SK-N-SH (cell line): ENCODE measurements at regions not wholly inside any gene's neighbourhood (a gene's known extent, or its start where the extent isn't known, plus 50 kb on each side); places are given as distances from the start of the nearest gene placed in this dataset.

Experiments
- CTCF ChIA-PET: fragments of 300-600, 350-600 bp; formaldehyde crosslinking; extraction: SDS; loops from one replicate; lab custom pipeline; 2021; lab: Yijun Ruan, JAX
- POLR2A ChIA-PET: fragments of 350-600 bp; sonication (Branson Sonifier 250); formaldehyde crosslinking; extraction: SDS; loops from one replicate; lab custom pipeline; 2020; ENCODE audit warnings: antibody characterized with exemption, inconsistent platforms; lab: Yijun Ruan, JAX
- DNase-seq: peaks from one replicate; pipeline ENCODE4 v3.0.0; 2012
- H2AFZ ChIP-seq: fragments of 200-600 bp; sonication (generic); 2 replicates; pipeline ENCODE4 v1.8.1; 2016; ENCODE audit warnings: antibody characterized with exemption, mild to moderate bottlenecking, low read depth
- H3F3A ChIP-seq: fragments of 200-600 bp; sonication (generic); replicated peaks from 2 replicates; pipeline ENCODE3; 2016; ENCODE audit warnings: antibody characterized with exemption, mild to moderate bottlenecking; ENCODE audit not compliant: insufficient read depth
- H3K27ac ChIP-seq, 2 experiments: fragments of 200-500 bp in 1 of 2; fragments of 200-600 bp in 1 of 2; sonication (Bioruptor generic) in 1 of 2; sonication (generic), shearing (Covaris generic) in 1 of 2; 2 replicates each; pipeline versions ENCODE4 v1.5.1 to v1.6.1; 2014 to 2016; ENCODE audit warnings: low read depth in 2 of 2, inconsistent platforms in 1 of 2, low read length in 1 of 2, mild to moderate bottlenecking in 1 of 2, mixed read lengths in 1 of 2
- H3K27me3 ChIP-seq: fragments of 200-600 bp; sonication (generic), shearing (Covaris generic); 2 replicates; pipeline ENCODE4 v1.6.1; 2016; ENCODE audit warnings: mixed run types; ENCODE audit not compliant: insufficient read depth
- H3K36me3 ChIP-seq, 2 experiments: fragments of 200-500 bp in 1 of 2; fragments of 200-600 bp in 1 of 2; sonication (Bioruptor generic) in 1 of 2; sonication (generic) in 1 of 2; replicated peaks in 1 of 2; 2 replicates each; pipeline versions ENCODE3 to v1.5.1; 2014 to 2016; ENCODE audit warnings: low read length in 1 of 2, mild to moderate bottlenecking in 1 of 2; ENCODE audit not compliant: insufficient read depth in 2 of 2, control insufficient read depth in 1 of 2
- H3K4me1 ChIP-seq, 2 experiments: fragments of 200-500 bp in 1 of 2; fragments of 200-600 bp in 1 of 2; sonication (Bioruptor generic) in 1 of 2; sonication (generic), shearing (Covaris generic) in 1 of 2; 2 replicates each; pipeline versions ENCODE4 v1.5.1 to v1.6.1; 2014 to 2016; ENCODE audit warnings: low read depth in 1 of 2, low read length in 1 of 2, mixed run types in 1 of 2; ENCODE audit not compliant: insufficient read depth in 2 of 2, control insufficient read depth in 1 of 2
- H3K4me2 ChIP-seq: fragments of 200-600 bp; sonication (generic), shearing (Covaris generic); 2 replicates; pipeline ENCODE4 v1.6.1; 2017; ENCODE audit warnings: mixed run types
- H3K4me3 ChIP-seq, 2 experiments: fragments of 200-500 bp in 1 of 2; fragments of 200-600 bp in 1 of 2; sonication (Bioruptor generic) in 1 of 2; sonication (generic), shearing (Covaris generic) in 1 of 2; 2 replicates each; pipeline versions ENCODE4 v1.5.1 to v1.8.1; 2014 to 2016; ENCODE audit warnings: low read depth in 2 of 2, inconsistent platforms in 1 of 2, low read length in 1 of 2, mild to moderate bottlenecking in 1 of 2, mixed read lengths in 1 of 2, moderate library complexity in 1 of 2
- H3K79me2 ChIP-seq: fragments of 200-600 bp; sonication (generic); 2 replicates; pipeline ENCODE4 v1.8.1; 2017; ENCODE audit warnings: mild to moderate bottlenecking; ENCODE audit not compliant: insufficient read depth
- H3K9ac ChIP-seq: fragments of 200-600 bp; sonication (generic); 2 replicates; pipeline ENCODE4 v1.6.1; 2017; ENCODE audit warnings: mixed run types
- H3K9me2 ChIP-seq: fragments of 200-600 bp; sonication (generic); 2 replicates; pipeline ENCODE4 v1.6.1; 2017; ENCODE audit warnings: mixed run types
- H3K9me3 ChIP-seq: fragments of 200-600 bp; sonication (generic); 2 replicates; pipeline ENCODE4 v1.6.1; 2017; ENCODE audit warnings: mixed run types, mild to moderate bottlenecking, moderate library complexity
- H4K20me1 ChIP-seq: fragments of 200-600 bp; sonication (generic); 2 replicates; pipeline ENCODE4 v1.6.1; 2017; ENCODE audit warnings: mild to moderate bottlenecking, mixed run types; ENCODE audit not compliant: insufficient read depth
- ELF1 ChIP-seq: IDR thresholded peaks from 2 replicates; pipeline ENCODE4 v1.4.0; 2012
- EZH2phosphoT487 ChIP-seq: fragments of 200-600 bp; sonication (generic); IDR thresholded peaks from 2 replicates; pipeline ENCODE4 v1.6.1; 2017; ENCODE audit warnings: low read depth, mixed run types, mild to moderate bottlenecking, antibody characterized with exemption, moderate library complexity, borderline replicate concordance
- FOSL2 ChIP-seq: IDR thresholded peaks from 2 replicates; pipeline ENCODE4 v1.4.0; 2012; ENCODE audit warnings: low read depth, mild to moderate bottlenecking, moderate library complexity, borderline replicate concordance
- FOXJ3 ChIP-seq: sonication (generic); formaldehyde crosslinking; IDR thresholded peaks from 2 replicates; pipeline ENCODE4 v1.5.1; 2020; ENCODE audit warnings: mild to moderate bottlenecking, missing genetic modification reagents
- FOXM1 ChIP-seq: IDR thresholded peaks from 2 replicates; pipeline ENCODE4 v1.4.0; 2012; ENCODE audit warnings: low read depth, mild to moderate bottlenecking
- MEF2A ChIP-seq: IDR thresholded peaks from 2 replicates; pipeline ENCODE4 v1.4.0; 2012; ENCODE audit warnings: low read depth, borderline replicate concordance
- PBX3 ChIP-seq: IDR thresholded peaks from 2 replicates; pipeline ENCODE4; 2012
- POLR2AphosphoS5 ChIP-seq: IDR thresholded peaks from 2 replicates; pipeline ENCODE4 v1.6.1; 2012; ENCODE audit warnings: low read depth, low read length
- SIN3A ChIP-seq: IDR thresholded peaks from 2 replicates; pipeline ENCODE4 v1.6.1; 2012; ENCODE audit warnings: low read depth, mild to moderate bottlenecking, low read length, moderate library complexity, borderline replicate concordance
- WGBS: methylation state at CpG from one replicate; pipeline ENCODE4 v1.1.6; 2017; ENCODE audit warnings: low lambda C conversion rate; 5-methylcytosine and 5-hydroxymethylcytosine counted together
- TF ChIP-seq, protein P1 (sequence below): IDR thresholded peaks from 2 replicates; pipeline ENCODE4 v1.4.0; 2012; ENCODE audit warnings: low read depth, borderline replicate concordance
- TF ChIP-seq, protein P2 (sequence below): IDR thresholded peaks from 2 replicates; pipeline ENCODE4 v1.6.1; 2012; ENCODE audit warnings: mild to moderate bottlenecking, low read depth, low read length, moderate library complexity
- TF ChIP-seq, protein P3 (sequence below): IDR thresholded peaks from 2 replicates; pipeline ENCODE4 v1.4.0; 2012; ENCODE audit warnings: low read depth

- no peaks in the 10 kb centered on the region for H3K9me2 ChIP-seq
- H4K20me1 ChIP-seq: no peaks in the 10 kb centered on the region
- H3K4me1 ChIP-seq: peaks cover 0 to 14% of the 10 kb centered on the region in 2 experiments; a peak in 1 of 4 replicates
- no peaks in the 10 kb centered on the region for H3F3A ChIP-seq
- ChIA-PET POLR2A (interaction anchor here (1.0 kb wide), 1 partner anchor 9 kb away, joined by 3 read pairs; no protein-coding TSS in a partner anchor), CTCF (interaction anchor here (1.2 to 2.2 kb wide), 4 partner anchors 8 to 117 kb away, joined by 3 to 7 read pairs (median 4); no protein-coding TSS in a partner anchor)
- H3K79me2 ChIP-seq: no peaks in the 10 kb centered on the region
- H3K4me3 ChIP-seq: no peak overlapping the region
- H3K36me3 ChIP-seq: no peaks in the 10 kb centered on the region
- H3K9me3 ChIP-seq: no peaks in the 10 kb centered on the region
- H3K27ac ChIP-seq: peak overlapping the region in 1 of 2 experiments; percentile 66; a peak in 2 of 4 replicates
- H2AFZ ChIP-seq: no peak overlapping the region
- H3K4me2 ChIP-seq: no peak overlapping the region
- H3K9ac ChIP-seq: no peak overlapping the region
- WGBS: 70% methylated on average over 4 of the region's 4 CpGs
- DNase-seq: peak; percentile 64
- no peak for TF ChIP-seq FOXM1
- TF ChIP-seq EZH2phosphoT487: no peak
- no peak for TF ChIP-seq FOSL2
- TF ChIP-seq, protein P1, sequence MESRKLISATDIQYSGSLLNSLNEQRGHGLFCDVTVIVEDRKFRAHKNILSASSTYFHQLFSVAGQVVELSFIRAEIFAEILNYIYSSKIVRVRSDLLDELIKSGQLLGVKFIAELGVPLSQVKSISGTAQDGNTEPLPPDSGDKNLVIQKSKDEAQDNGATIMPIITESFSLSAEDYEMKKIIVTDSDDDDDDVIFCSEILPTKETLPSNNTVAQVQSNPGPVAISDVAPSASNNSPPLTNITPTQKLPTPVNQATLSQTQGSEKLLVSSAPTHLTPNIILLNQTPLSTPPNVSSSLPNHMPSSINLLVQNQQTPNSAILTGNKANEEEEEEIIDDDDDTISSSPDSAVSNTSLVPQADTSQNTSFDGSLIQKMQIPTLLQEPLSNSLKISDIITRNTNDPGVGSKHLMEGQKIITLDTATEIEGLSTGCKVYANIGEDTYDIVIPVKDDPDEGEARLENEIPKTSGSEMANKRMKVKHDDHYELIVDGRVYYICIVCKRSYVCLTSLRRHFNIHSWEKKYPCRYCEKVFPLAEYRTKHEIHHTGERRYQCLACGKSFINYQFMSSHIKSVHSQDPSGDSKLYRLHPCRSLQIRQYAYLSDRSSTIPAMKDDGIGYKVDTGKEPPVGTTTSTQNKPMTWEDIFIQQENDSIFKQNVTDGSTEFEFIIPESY: no peak
- no peak for TF ChIP-seq FOXJ3 (CRISPR knock-in tag)
- no peak for TF ChIP-seq MEF2A
- TF ChIP-seq SIN3A: no peak
- TF ChIP-seq, protein P2, sequence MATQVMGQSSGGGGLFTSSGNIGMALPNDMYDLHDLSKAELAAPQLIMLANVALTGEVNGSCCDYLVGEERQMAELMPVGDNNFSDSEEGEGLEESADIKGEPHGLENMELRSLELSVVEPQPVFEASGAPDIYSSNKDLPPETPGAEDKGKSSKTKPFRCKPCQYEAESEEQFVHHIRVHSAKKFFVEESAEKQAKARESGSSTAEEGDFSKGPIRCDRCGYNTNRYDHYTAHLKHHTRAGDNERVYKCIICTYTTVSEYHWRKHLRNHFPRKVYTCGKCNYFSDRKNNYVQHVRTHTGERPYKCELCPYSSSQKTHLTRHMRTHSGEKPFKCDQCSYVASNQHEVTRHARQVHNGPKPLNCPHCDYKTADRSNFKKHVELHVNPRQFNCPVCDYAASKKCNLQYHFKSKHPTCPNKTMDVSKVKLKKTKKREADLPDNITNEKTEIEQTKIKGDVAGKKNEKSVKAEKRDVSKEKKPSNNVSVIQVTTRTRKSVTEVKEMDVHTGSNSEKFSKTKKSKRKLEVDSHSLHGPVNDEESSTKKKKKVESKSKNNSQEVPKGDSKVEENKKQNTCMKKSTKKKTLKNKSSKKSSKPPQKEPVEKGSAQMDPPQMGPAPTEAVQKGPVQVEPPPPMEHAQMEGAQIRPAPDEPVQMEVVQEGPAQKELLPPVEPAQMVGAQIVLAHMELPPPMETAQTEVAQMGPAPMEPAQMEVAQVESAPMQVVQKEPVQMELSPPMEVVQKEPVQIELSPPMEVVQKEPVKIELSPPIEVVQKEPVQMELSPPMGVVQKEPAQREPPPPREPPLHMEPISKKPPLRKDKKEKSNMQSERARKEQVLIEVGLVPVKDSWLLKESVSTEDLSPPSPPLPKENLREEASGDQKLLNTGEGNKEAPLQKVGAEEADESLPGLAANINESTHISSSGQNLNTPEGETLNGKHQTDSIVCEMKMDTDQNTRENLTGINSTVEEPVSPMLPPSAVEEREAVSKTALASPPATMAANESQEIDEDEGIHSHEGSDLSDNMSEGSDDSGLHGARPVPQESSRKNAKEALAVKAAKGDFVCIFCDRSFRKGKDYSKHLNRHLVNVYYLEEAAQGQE: no peak
- TF ChIP-seq, protein P3, sequence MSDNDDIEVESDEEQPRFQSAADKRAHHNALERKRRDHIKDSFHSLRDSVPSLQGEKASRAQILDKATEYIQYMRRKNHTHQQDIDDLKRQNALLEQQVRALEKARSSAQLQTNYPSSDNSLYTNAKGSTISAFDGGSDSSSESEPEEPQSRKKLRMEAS: no peak
- TF ChIP-seq ELF1: no peak
- no peak for TF ChIP-seq PBX3
- TF ChIP-seq POLR2AphosphoS5: no peak
- TF ChIP-seq, all 33 proteins: peak for 0
- no peaks in the 10 kb centered on the region for H3K27me3 ChIP-seq
Observed at GRCh38 chr6:37575221-37575620, 75.5 kb upstream of the CCDC167 start.
